ENCODE measurements at regions not wholly inside any gene's neighbourhood (a gene's known extent, or its start where the extent isn't known, plus 50 kb on each side); places are given as distances from the start of the nearest gene placed in this dataset.

GRCh38 chr19:21604951-21605476 lies 99.6 kb downstream of the ZNF429 start:
- no peak for TF ChIP-seq GATA3 (IDR thresholded peaks at IDR 0.05; ENCODE audit: low read depth, low read length)
- no peak for TF ChIP-seq GATA2 (IDR thresholded peaks at IDR 0.05; ENCODE audit: low read depth, low read length)
